ENCODE measurements at regions not wholly inside any gene's neighbourhood (a gene's known extent, or its start where the extent isn't known, plus 50 kb on each side); places are given as distances from the start of the nearest gene placed in this dataset.

DNA sequence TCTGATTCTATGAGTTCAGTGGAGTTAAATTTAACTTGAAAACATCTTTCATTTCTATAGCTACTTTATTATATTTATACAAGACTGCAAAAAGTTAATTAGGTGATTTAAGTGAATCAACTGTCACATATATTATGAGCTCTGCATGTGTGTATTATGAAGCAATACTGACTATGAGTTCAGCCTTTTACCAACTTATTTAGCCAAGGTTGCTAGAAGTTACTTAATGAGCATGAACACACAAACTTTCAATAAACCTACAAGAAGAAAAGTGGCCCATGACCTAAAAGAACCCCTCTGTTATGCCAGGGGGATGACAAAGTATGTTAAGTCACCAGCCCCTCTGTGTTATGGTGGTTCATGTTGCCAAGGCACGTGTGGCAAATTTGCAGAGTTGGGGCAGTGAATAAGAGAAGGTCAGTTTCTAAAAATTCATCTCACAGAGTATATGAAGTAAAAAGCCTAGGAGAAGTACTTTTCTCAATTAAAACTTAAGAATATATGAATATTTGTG lies 86.7 kb upstream of the LYPLAL1 start:
- Histone ChIP-seq H3K9ac (ENCODE audit: insufficient read depth, low read length, poor library complexity, severe bottlenecking) (no peak overlapping the region), H3K4me2 (replicated peaks; ENCODE audit: extremely low read depth, low read length, poor library complexity, severe bottlenecking) (no peak overlapping the region), H3K36me3 (replicated peaks in 1 of 2; ENCODE audit: control insufficient read depth in 1 of 2, insufficient read depth in 2 of 2, low read length in 2 of 2) (no peaks in the 10 kb centered on the region), H3K9me3 (replicated peaks in 1 of 2; ENCODE audit: control insufficient read depth in 1 of 2, insufficient read depth in 1 of 2, low read length in 2 of 2) (no peaks in the 10 kb centered on the region), H3K4me3 (replicated peaks in 1 of 3; ENCODE audit: low read depth in 2 of 3, low read length in 3 of 3) (no peak overlapping the region), H3K79me2 (ENCODE audit: insufficient read depth, low read length) (no peaks in the 10 kb centered on the region), H3K27ac (ENCODE audit: low read depth in 1 of 2, low read length in 2 of 2) (peak overlapping the region in 1 of 2 donors; percentile 94), H2AFZ (ENCODE audit: insufficient read depth, low read depth, low read length, poor library complexity, severe bottlenecking) (no peak overlapping the region), H3K4me1 (ENCODE audit: control insufficient read depth in 1 of 2, insufficient read depth in 2 of 2, low read length in 2 of 2) (peaks cover 48 to 75% of the 10 kb centered on the region in 2 donors), H4K20me1 (ENCODE audit: insufficient read depth, low read length) (no peaks in the 10 kb centered on the region), H3K27me3 (ENCODE audit: control insufficient read depth in 2 of 2, insufficient read depth in 2 of 2, low read length in 2 of 2) (no peaks in the 10 kb centered on the region)
- no peak for TF ChIP-seq CTCF (IDR thresholded peaks at IDR 0.05)
- intact Hi-C loops (cut with micrococcal nuclease) = no loop called here
- Mint-ChIP-seq H3K4me3 (no peak overlapping the region), H3K36me3 (no peaks in the 10 kb centered on the region), H3K4me1 (peaks cover 68% of the 10 kb centered on the region), H3K27ac (peak overlapping the region in 6 of 7 donors; percentile 25 to 91 (median 77)), H3K27me3 (ENCODE audit: low read depth in 3 of 3) (peaks cover 0 to 5% (median 2%) of the 10 kb centered on the region in 3 donors), H3K9me3 (peaks cover 0 to 3% (median 0%) of the 10 kb centered on the region in 7 donors)
- DNase-seq = peak in 2 of 3 donors; percentile 29 to 57
- WGBS (ENCODE audit: insufficient coverage) = no CpG with 5 or more reads among the region's 1 CpG

DNA sequence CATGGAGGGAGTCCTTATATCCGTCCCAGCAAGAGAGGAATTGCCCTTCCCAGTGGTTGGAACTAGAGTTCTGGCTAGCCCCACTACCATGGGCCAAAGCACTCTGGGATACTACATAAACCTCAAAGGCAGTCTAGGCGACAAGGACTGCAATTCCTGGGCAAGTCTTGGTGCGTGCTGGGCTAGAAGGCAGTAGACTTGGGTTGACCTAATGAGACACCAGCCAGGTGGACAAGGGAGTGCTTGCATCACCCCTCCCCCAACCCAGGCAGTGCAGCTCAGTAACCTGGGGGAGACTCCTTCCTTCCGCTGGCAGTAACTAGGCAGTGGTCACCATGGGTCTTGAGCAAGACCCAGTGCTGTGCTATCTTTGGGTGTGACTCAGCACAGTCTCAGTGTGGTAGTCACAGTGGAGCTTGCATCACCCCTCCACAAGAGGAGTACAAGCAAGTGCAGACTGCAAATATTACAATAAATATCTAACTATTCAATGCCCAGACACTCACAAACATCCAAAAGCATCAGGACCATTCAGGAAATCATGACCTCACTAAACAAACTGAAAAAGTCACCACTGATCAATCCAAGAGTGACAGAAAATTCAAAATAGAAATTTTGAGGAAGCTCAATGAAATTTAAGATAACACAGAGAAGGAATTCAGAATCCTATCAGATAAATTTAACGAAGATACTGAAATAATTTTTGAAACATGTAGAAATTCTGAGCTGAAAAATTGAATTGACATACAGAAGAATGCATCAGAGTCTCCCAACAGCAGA lies 84.7 kb upstream of the LYPLAL1 start:
- Histone ChIP-seq H3K9ac (ENCODE audit: insufficient read depth, low read length, poor library complexity, severe bottlenecking) (peak overlapping the region; percentile 63), H4K20me1 (ENCODE audit: insufficient read depth, low read length) (no peaks in the 10 kb centered on the region), H3K4me3 (replicated peaks in 1 of 3; ENCODE audit: low read depth in 2 of 3, low read length in 3 of 3) (peak overlapping the region in 1 of 3 experiments; percentile 49), H3K27ac (ENCODE audit: low read depth in 1 of 2, low read length in 2 of 2) (peak overlapping the region; percentile 65 to 94), H3K79me2 (ENCODE audit: insufficient read depth, low read length) (no peaks in the 10 kb centered on the region), H3K27me3 (ENCODE audit: control insufficient read depth in 2 of 2, insufficient read depth in 2 of 2, low read length in 2 of 2) (no peaks in the 10 kb centered on the region), H2AFZ (ENCODE audit: insufficient read depth, low read depth, low read length, poor library complexity, severe bottlenecking) (no peak overlapping the region), H3K4me1 (ENCODE audit: control insufficient read depth in 1 of 2, insufficient read depth in 2 of 2, low read length in 2 of 2) (peaks cover 44 to 67% of the 10 kb centered on the region in 2 donors), H3K4me2 (replicated peaks; ENCODE audit: extremely low read depth, low read length, poor library complexity, severe bottlenecking) (peak overlapping the region; percentile 59), H3K9me3 (replicated peaks in 1 of 2; ENCODE audit: control insufficient read depth in 1 of 2, insufficient read depth in 1 of 2, low read length in 2 of 2) (no peaks in the 10 kb centered on the region), H3K36me3 (replicated peaks in 1 of 2; ENCODE audit: control insufficient read depth in 1 of 2, insufficient read depth in 2 of 2, low read length in 2 of 2) (no peaks in the 10 kb centered on the region)
- Mint-ChIP-seq H3K4me1 (peaks cover 64% of the 10 kb centered on the region), H3K27me3 (ENCODE audit: low read depth in 3 of 3) (peaks cover 0 to 8% (median 0%) of the 10 kb centered on the region in 3 donors), H3K9me3 (peaks cover 0 to 7% (median 1%) of the 10 kb centered on the region in 7 donors), H3K36me3 (no peaks in the 10 kb centered on the region), H3K4me3 (peak overlapping the region in 1 of 2 donors; percentile 75), H3K27ac (peak overlapping the region; percentile 97 to 99 (median 98))
- intact Hi-C loops (cut with micrococcal nuclease) = no loop called here
- WGBS (ENCODE audit: insufficient coverage) = 14% methylated on average over 2 of the region's 5 CpGs
- TF ChIP-seq CTCF (IDR thresholded peaks at IDR 0.05) = no peak
- DNase-seq = peak; percentile 96 to 99 (median 98)
